ENCODE measurements at regions not wholly inside any gene's neighbourhood (a gene's known extent, or its start where the extent isn't known, plus 50 kb on each side); places are given as distances from the start of the nearest gene placed in this dataset.

GRCh38 chr7:24383055-24383454 is 99.1 kb downstream of the NPY start:
- TF ChIP-seq EZH2 (IDR thresholded peaks at IDR 0.05; ENCODE audit: borderline replicate concordance, insufficient read depth, low read depth, low read length, poor library complexity, severe bottlenecking) (no peak), CTCF (IDR thresholded peaks at IDR 0.05) (no peak)

All from B cell (primary cell).